Right lobe of liver (tissue), 4 donors: ENCODE measurements at regions not wholly inside any gene's neighbourhood (a gene's known extent, or its start where the extent isn't known, plus 50 kb on each side); places are given as distances from the start of the nearest gene placed in this dataset.

Source experiments
- POLR2A ChIP-seq: fragments of 450-650 bp; IDR thresholded peaks from one replicate; pipeline ENCODE4 v1.6.1; 2017; ENCODE audit warnings: antibody characterized with exemption, mild to moderate bottlenecking
- TF ChIP-seq, protein P1 (sequence below), 4 donors: fragments of 200-600 bp in 3 of 4; fragments of 450-650 bp in 1 of 4; IDR thresholded peaks; one replicate each; pipeline versions ENCODE4 v1.5.1 to v1.8.0; 2016 to 2022; ENCODE audit warnings: antibody characterized with exemption in 4 of 4, mild to moderate bottlenecking in 2 of 4
- donor health status: DM: no; HTN: no; CAD: no.
- donor health status: DM: no; HTN: no; CAD: no.
- donor health status: DM: no; HTN: yes; CAD: no.

DNA sequence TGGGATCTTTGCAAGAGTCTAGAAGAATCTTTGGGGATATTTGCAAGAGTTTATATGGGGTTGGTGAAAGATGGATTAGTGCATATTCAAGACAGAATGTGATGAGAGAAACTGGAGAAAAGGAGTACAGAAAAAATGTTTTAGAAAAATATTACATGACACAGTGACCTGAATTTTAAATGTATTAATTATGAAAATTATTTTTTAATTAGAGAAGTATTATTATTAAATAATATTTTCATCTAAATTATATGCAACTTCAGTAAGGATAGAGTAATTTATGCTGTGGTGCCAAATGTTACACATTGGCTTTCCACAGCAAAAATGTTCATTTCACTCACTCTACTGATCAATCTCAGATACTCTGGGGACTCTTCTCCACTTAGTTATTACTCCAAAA is 1442.8 kb upstream of the SLC39A10 start:
- TF ChIP-seq, protein P1, sequence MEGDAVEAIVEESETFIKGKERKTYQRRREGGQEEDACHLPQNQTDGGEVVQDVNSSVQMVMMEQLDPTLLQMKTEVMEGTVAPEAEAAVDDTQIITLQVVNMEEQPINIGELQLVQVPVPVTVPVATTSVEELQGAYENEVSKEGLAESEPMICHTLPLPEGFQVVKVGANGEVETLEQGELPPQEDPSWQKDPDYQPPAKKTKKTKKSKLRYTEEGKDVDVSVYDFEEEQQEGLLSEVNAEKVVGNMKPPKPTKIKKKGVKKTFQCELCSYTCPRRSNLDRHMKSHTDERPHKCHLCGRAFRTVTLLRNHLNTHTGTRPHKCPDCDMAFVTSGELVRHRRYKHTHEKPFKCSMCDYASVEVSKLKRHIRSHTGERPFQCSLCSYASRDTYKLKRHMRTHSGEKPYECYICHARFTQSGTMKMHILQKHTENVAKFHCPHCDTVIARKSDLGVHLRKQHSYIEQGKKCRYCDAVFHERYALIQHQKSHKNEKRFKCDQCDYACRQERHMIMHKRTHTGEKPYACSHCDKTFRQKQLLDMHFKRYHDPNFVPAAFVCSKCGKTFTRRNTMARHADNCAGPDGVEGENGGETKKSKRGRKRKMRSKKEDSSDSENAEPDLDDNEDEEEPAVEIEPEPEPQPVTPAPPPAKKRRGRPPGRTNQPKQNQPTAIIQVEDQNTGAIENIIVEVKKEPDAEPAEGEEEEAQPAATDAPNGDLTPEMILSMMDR (IDR thresholded peaks at IDR 0.05) = no peak
- no peak for TF ChIP-seq POLR2A
